ENCODE measurements at regions not wholly inside any gene's neighbourhood (a gene's known extent, or its start where the extent isn't known, plus 50 kb on each side); places are given as distances from the start of the nearest gene placed in this dataset.

DNA sequence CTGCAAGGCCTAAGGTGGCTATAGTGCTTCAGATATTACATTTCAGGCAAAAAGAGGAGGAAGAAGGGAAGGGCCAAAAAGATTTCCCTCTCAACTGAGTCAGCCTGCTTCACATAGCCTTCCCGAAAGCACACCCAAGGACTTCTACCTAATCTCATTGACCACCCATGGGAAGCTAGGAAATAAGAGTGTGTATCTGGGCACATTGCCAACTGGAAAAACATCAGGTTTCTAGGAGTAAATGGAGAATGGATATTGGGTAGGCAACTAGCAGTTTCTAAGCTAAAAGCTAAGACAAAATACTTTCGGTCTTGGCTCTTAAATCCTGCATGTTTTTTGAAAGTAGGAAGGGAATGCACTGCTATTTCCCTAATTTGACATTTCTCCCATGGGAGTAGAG is 221.7 kb upstream of the GRIP1 start:
- TF ChIP-seq, protein P1, sequence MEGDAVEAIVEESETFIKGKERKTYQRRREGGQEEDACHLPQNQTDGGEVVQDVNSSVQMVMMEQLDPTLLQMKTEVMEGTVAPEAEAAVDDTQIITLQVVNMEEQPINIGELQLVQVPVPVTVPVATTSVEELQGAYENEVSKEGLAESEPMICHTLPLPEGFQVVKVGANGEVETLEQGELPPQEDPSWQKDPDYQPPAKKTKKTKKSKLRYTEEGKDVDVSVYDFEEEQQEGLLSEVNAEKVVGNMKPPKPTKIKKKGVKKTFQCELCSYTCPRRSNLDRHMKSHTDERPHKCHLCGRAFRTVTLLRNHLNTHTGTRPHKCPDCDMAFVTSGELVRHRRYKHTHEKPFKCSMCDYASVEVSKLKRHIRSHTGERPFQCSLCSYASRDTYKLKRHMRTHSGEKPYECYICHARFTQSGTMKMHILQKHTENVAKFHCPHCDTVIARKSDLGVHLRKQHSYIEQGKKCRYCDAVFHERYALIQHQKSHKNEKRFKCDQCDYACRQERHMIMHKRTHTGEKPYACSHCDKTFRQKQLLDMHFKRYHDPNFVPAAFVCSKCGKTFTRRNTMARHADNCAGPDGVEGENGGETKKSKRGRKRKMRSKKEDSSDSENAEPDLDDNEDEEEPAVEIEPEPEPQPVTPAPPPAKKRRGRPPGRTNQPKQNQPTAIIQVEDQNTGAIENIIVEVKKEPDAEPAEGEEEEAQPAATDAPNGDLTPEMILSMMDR (conservative IDR thresholded peaks at IDR 0.05): no peak
- Histone ChIP-seq H2BK15ac (ENCODE audit: low read depth, low read length) (no peak overlapping the region), H4K8ac (replicated peaks; ENCODE audit: insufficient read length, low read depth, low read length) (no peak overlapping the region), H3K79me2 (ENCODE audit: insufficient read depth, low read length) (no peaks in the 10 kb centered on the region), H4K91ac (ENCODE audit: insufficient read length, low read depth, low read length) (no peak overlapping the region), H4K20me1 (ENCODE audit: control insufficient read depth, insufficient read depth, insufficient read length) (no peaks in the 10 kb centered on the region), H3K9me3 (ENCODE audit: control insufficient read depth, low read depth, low read length) (no peaks in the 10 kb centered on the region), H3K18ac (ENCODE audit: insufficient read length, low read depth, low read length) (no peak overlapping the region), H3K4me1 (ENCODE audit: insufficient read depth, low read length) (peaks cover 4% of the 10 kb centered on the region; the same call in 1 of the 2 replicates), H2BK120ac (ENCODE audit: low read depth, low read length, poor library complexity, severe bottlenecking) (no peak overlapping the region), H3K4me2 (ENCODE audit: insufficient read depth, insufficient read length, low read length) (no peak overlapping the region), H3K56ac (ENCODE audit: insufficient read length, low read depth, low read length) (no peak overlapping the region), H3K23ac (ENCODE audit: insufficient read length, low read depth, low read length) (no peak overlapping the region), H2BK20ac (ENCODE audit: low read depth, low read length, poor library complexity, severe bottlenecking) (no peak overlapping the region), H3K23me2 (ENCODE audit: insufficient read length, low read depth, low read length, poor library complexity, severe bottlenecking) (no peaks in the 10 kb centered on the region), H4K5ac (ENCODE audit: insufficient read length, low read depth, low read length) (no peak overlapping the region), H3K27me3 (ENCODE audit: insufficient read depth, low read length) (no peaks in the 10 kb centered on the region), H2AFZ (ENCODE audit: low read length) (no peak overlapping the region), H3K27ac (ENCODE audit: insufficient read length, low read depth, low read length) (no peak overlapping the region), H3K14ac (ENCODE audit: insufficient read depth, low read length) (no peak overlapping the region), H3K4ac (ENCODE audit: low read depth, low read length) (no peak overlapping the region), H2BK5ac (ENCODE audit: insufficient read length, low read length) (no peak overlapping the region), H2AK5ac (ENCODE audit: insufficient read length, low read length) (no peak overlapping the region), H3K79me1 (ENCODE audit: insufficient read depth, low read depth, low read length, poor library complexity, severe bottlenecking) (no peaks in the 10 kb centered on the region), H3K9ac (ENCODE audit: extremely low read depth, insufficient read length, low read length) (no peak overlapping the region), H3T11ph (ENCODE audit: low read length) (no peak overlapping the region), H2BK12ac (ENCODE audit: insufficient read length, low read depth, low read length) (no peak overlapping the region)
- no peaks in the 10 kb centered on the region; a peak in 1 of 5 replicates for H3K9me3 Mint-ChIP-seq
- no CpG with 5 or more reads among the region's 2 CpGs for WGBS (ENCODE audit: extremely low coverage, insufficient read length, low lambda C conversion rate)
- no peaks in the 10 kb centered on the region for H3K27me3 Mint-ChIP-seq (ENCODE audit: low read depth)
- no peaks in the 10 kb centered on the region for H3K36me3 Mint-ChIP-seq (ENCODE audit: insufficient read depth in 1 of 3, low read depth in 3 of 3)
- H3K27ac Mint-ChIP-seq: no peak overlapping the region
- no peak overlapping the region for H3K4me3 Mint-ChIP-seq
- DNase-seq: no peak
- H3K4me1 Mint-ChIP-seq: peaks cover 14 to 20% of the 10 kb centered on the region in 2 experiments
